ENCODE measurements at regions not wholly inside any gene's neighbourhood (a gene's known extent, or its start where the extent isn't known, plus 50 kb on each side); places are given as distances from the start of the nearest gene placed in this dataset.

DNA sequence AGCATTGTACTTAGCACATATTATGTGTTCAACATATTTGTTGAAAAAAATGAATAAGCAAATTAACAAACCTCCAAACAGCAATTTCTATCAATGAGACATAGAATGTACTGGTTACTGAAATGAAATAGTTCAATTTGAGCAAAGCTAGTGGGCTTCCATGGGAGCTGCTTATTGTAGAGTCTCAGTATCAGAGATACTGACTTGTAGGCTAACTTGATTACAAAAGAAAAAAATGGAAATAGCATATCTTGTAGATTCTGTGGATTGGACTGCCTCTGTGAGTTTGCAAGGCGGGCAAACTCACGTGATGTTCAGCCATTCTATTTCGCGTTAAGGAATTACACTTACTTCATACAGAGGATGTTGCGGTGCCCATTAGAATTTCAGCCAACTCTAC lies 222.1 kb upstream of the JADE1 start:
- TF ChIP-seq, protein P1, sequence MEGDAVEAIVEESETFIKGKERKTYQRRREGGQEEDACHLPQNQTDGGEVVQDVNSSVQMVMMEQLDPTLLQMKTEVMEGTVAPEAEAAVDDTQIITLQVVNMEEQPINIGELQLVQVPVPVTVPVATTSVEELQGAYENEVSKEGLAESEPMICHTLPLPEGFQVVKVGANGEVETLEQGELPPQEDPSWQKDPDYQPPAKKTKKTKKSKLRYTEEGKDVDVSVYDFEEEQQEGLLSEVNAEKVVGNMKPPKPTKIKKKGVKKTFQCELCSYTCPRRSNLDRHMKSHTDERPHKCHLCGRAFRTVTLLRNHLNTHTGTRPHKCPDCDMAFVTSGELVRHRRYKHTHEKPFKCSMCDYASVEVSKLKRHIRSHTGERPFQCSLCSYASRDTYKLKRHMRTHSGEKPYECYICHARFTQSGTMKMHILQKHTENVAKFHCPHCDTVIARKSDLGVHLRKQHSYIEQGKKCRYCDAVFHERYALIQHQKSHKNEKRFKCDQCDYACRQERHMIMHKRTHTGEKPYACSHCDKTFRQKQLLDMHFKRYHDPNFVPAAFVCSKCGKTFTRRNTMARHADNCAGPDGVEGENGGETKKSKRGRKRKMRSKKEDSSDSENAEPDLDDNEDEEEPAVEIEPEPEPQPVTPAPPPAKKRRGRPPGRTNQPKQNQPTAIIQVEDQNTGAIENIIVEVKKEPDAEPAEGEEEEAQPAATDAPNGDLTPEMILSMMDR (optimal IDR thresholded peaks at IDR 0.05 in 1 of 3, IDR thresholded peaks at IDR 0.05 in 1 of 3, conservative IDR thresholded peaks at IDR 0.05 in 1 of 3; ENCODE audit: extremely low read depth in 1 of 3, insufficient read depth in 2 of 3, low read length in 3 of 3), result no peak
- TF ChIP-seq EZH2 (IDR thresholded peaks at IDR 0.05; ENCODE audit: low read length), result no peak

Measured in keratinocyte (primary cell).